KBM-7 (cell line): ENCODE measurements at regions not wholly inside any gene's neighbourhood (a gene's known extent, or its start where the extent isn't known, plus 50 kb on each side); places are given as distances from the start of the nearest gene placed in this dataset.
"Not testable (repeated sequence)": the region's sequence is repeated elsewhere in the genome, so short reads cannot be mapped to it uniquely, and the experiment has no call there.

Source experiments
- DNase-seq: peaks from one replicate; pipeline ENCODE4 v3.0.0-alpha.2; 2015
- in situ Hi-C: fragments of 300-500 bp; cut with MboI; formaldehyde crosslinking; loops from 2 replicates; pipeline ENCODE4 v1.14.3; 2020; ENCODE audit warnings: low sequenced_read_pairs, low pct_unique_long_range_greater_than_20kb, mixed read lengths

DNA sequence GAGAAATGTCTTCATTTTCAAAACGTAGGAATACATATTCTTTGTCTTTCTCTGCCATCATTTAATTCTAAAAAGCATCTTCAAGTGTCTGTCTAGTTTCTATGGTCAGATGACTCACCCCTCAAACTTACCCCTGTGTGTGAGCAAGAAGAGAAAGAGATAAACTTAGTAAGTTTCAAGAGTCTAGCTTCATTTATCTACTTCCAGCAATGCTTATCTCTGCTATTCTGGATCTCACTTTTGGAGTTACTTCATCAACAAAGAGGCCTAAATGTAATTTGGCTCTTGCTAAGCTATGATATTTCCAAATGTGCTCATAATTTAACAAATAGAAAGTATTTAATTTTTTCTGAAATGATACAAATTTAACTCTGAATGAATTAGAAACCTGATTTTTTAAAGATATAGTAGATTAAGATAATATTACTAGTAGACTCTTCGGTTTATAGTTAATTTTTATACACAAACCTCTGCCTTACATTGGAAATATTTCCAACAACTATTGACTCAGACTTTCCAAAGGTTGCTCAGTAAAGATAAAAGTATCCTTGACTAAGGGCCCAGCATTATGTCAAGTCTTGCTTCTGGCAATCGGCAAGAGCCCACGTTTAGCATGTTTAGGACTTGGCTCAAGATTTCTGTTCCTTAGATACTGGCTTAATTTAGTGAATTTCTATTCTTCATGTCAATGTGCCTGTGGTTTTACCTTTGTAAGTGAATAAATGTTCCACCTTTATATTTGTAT, 1511.0 kb upstream of the SLC10A2 start:
- in situ Hi-C loops: no loop called here
- DNase-seq: no peak

DNA sequence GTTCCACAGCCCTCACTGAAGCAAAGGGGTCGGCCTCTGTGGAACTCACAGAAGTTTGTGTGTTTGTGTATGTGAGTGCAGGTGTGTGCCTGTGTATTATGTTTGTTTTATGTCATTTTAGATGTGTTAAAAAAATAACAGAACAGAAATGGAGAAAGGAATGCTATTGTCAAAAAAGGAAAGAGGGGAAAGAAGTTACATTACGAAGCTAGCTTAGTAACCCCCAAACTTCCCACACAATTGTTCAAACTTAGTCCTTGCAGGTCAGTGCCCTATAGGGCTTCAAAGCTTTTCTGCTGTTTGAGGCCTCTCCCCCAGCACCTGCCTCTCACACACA, 1505.6 kb upstream of the SLC10A2 start:
- in situ Hi-C loops: no loop called here
- no peak for DNase-seq

DNA sequence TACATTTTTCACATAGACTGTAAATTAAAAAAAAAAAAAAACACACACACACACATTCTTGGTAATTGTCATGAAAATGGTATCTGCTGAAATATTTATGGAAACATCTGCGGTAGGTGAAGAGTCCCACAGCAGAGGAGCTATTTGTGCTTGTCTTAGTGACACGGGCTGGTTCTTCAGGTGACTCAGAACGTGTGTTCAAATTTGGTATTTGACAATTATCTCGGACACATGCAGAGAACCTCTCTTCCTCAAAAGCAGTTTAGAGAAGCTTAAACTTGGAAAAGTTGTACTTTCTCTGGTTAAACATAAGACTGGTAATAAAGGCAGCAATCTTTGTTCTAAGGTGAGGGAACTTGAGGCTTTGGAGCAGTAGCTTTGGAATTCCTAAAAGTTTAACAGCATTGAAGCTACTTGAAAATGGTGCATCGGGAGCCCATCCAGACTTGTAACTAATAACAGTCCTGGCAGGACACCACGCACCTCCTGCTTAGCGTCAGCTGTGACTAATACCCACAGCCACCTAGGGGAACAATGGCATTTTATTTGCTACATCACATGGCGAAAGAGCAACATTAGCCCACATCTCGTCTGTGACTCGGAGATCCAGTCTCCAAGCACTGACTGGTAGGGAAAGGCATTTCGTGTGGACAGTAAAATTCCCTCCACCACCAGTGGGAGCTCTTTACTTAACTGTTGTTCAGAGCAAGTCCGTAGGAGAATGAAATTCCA, 1505.1 kb upstream of the SLC10A2 start:
- in situ Hi-C loops: no loop called here
- peak; percentile 32 for DNase-seq

DNA sequence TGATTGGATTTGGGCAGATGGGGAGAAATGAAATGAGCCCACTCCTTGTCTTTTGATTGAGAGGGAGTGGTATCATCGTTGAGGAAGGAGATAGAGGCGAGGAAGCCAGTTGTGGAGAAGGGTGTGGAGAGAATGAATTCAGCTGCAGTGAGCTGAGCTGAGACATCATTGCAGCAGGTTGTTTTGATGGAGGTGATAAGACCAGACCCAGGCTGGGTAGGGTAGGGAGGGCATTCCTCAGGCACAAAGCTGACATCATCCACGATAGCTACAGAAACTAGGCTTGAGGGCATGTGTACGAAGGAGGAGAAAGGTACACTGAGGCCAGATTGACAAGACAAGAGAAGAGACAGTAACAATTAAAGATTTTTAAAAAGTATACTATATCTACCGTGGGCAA, 1500.9 kb upstream of the SLC10A2 start:
- in situ Hi-C loops: no loop called here
- no peak for DNase-seq

DNA sequence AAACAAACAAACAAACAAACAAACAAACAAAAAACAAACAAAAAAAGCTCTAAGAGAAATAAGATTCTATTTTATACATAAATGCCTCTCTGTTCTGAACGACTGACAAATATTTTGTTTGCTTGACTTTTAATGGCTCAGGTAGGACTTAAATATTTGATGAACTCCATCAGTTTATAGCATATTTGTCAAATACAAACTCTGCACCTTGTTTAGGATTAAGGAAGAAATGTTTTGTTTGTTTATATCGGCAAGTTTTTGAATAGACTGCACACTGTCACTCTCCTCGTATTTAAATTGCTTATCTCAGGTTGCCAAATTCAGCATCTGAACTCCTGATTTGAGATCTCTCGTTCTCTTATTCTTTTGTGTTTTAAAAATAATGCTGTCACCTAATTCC, 1499.7 kb upstream of the SLC10A2 start:
- DNase-seq: no peak
- in situ Hi-C loops: no loop called here

DNA sequence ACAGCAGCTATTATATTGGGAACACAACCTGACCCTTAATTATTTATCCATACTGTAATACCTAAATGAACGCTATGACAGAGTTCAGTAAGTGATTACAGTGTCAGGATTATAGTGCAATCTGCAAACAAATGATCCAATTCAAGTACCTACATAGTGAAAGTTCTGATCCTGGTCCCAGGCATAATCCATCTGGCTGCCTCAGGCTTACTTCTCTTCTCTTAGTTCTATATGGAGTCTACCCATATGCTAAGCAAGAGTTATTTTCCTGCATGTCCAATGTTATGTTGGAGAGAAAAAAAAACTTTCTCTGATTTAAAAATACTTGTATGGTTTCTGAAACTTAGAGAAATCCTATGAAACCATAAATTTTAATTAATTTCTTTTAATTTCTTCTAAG, 1487.7 kb upstream of the SLC10A2 start:
- in situ Hi-C loops: no loop called here
- no peak for DNase-seq

DNA sequence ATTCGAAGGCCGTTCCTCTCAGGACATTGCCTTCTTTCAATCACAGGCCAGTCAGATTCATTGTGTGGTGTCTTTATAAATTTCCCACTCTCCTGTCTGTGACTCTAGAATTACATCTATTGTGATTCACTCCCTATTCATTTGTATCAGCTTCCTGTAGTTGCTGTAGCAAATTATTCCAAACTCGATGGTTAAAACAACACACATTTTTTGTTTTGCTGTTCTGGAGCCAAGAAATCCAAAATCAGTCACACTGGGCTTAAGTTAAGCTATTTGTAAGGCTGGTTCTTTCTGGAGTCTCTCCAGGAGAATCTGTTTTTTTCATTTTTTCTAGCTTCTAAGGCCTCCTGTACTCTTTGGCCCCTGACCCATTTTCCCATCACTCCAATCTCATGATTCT, 1487.0 kb upstream of the SLC10A2 start:
- in situ Hi-C loops: no loop called here
- no peak for DNase-seq

DNA sequence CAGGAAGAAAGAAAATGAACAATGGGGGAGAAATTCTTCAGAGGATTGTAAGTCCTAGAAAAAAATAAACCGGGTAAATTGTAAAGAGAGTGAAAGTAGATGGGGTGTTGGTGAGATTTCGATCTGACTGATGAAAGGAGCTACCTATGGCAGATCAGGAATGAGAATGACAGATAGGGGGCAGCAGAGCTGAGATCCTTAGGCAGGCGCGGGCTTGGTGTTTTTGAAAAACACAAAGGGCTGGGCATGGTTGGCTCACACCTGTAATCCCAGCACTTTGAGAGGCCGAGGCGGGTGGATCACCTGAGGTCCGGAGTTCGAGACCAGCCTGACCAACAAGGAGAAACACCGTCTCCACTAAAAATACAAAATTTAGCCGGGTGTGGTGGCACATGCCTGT, 1468.6 kb upstream of the SLC10A2 start:
- DNase-seq: no peak
- in situ Hi-C loops: no loop called here

DNA sequence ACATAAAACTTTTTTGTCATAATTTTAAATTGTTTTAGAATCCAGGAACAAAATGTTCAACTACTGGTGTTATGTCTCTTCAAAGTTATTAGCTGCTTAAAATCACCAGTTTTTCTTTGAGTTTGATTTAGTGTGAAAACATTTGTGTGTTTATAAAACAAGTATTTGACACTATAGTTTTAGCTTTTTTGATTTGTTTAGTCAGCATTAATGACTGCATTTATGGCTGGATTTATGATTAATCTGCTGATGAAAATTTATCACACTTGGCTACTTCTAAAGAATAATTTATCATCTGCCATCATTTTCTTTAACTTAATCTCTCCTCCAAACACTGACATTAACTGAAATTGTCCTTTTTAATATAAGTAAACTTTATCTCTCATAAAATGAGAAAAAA, 1465.9 kb upstream of the SLC10A2 start:
- no peak for DNase-seq
- in situ Hi-C loops: no loop called here

DNA sequence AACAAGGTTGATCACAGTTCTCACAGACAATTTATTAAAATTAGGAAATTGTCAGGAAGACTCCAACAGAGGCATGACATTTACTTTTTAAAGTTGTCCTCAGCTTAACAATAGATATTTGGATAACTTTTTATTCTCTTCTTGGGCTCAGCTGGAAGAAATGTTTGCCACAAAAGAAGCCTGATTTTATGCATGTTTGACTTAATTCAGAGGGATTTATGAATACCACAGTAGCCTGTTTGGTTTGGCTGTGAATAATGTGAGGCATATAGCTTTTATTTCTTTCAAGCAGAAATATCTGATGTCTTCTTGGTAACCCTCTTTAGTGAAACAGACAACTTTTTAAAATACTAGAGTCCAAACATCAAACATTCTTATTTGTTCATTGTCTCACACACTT, 1464.5 kb upstream of the SLC10A2 start:
- in situ Hi-C loops: no loop called here
- DNase-seq: no peak

DNA sequence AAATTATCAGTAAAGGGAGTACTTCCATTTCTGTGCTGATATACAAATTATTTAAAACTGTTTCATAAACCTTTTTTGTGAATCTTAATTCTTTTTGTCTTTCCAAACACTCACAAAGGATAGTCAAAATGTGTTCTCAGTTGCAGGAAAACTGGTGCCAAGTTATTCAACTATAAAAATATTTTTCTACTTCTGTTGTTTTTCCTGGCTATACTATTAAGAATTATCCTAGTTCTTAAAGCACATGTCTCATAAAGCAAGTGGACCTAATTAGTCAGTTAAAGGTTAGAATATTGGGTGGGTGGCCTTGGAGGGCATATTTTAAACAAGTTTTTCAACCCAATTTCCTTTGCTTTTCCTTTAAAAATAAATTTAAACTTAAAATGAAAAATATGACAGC, 1460.3 kb upstream of the SLC10A2 start:
- no peak for DNase-seq
- in situ Hi-C loops: no loop called here

DNA sequence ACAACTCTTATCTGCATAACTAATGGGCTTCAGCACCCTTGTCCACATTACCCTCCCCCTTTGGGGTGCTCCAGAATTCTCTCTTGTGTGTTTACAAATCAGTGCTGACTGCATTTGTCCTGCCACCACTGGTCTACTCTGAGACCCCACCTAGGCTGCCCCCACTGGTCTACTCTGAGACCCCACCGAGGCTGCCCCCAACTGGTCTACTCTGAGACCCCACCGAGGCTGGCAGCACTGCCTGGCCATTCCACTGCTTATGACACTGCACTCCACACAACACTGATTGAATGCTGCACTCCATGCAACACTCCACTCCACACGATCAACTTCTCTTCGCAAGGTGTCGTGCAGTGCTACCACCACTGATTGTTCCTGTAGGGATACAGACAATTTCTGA, 1459.2 kb upstream of the SLC10A2 start:
- DNase-seq: no peak
- in situ Hi-C loops: no loop called here

DNA sequence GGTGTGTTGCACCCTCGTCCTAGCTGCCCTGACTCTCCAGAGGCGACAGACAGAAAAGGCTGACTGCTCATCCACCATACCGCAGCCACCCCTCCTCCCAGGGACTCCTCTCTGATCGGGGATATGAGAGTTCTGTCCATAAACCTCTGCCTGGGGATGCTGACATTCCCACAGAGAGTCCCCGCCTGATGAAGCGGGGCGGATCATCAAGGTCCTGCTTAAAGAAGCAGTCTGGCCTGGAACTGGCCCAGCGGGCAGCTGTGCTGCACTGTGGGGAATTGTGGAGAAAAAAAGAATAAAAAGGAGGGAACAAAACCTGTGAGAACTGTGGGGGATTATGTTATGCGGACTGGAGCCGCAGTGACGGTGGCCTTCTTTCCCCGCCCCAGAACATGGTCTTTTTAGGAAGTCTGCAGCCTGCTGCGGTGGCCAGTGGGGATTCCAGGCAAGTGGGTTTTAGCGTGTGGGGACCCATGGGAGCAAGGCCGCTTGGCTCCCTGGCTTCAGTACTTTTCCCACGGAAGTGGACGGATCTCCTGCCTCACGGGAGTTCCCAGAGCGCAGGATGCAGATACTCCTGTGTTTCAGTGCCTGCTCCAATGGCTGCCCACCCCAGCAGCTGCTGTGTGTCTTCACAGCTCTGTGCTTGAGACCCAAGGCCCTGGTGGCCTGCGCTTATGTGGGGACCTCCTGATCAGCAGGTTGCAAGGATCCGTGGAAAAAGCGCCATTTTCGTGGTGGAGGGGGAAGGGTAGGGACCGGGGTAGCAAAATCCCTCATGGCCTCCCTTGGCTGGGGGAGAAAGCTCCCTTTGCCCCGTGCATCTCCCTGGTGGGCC, 1456.2 kb upstream of the SLC10A2 start:
- in situ Hi-C loops: no loop called here
- DNase-seq: no peak

DNA sequence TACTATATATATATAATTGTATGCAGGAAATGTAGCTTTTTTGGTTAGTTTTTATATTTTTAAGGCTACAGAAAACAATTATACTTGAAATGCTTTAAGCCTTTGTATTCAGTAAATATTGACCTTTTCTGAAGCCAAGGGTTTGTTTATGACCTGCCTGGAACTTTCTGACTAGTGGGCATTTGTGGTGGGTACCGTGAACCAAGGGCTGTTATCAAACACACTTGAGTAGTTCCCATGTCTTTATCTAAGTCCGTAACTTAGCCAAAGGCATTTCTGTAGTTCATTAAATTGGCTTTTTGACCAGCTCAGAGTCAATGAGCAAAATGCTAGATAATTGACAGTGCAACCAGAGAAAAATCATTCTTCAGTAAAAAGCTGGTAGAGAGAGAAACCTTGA, 1444.2 kb upstream of the SLC10A2 start:
- in situ Hi-C loops: no loop called here

DNA sequence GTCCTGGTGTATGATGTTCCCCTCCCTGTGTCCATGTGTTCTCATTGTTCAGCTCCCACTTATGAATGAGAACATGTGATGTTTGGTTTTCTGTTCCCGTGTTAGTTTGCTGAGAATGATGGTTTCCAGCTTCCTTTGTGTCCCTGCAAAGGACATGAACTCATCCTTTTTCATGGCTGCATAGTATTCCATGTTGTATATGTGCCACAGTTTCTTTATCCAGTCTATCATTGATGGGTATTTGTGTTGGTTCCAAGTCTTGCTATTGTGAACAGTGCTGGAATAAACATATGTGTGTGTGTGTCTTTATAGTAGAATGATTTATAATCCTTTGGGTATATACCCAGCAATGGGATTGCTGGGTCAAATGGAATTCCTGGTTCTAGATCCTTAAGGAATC, 1427.3 kb upstream of the SLC10A2 start:
- DNase-seq, in situ Hi-C loops: not testable (repeated sequence)

More for the DNA sequence above, 1444.2 kb upstream of the SLC10A2 start:
- no peak for DNase-seq

DNA sequence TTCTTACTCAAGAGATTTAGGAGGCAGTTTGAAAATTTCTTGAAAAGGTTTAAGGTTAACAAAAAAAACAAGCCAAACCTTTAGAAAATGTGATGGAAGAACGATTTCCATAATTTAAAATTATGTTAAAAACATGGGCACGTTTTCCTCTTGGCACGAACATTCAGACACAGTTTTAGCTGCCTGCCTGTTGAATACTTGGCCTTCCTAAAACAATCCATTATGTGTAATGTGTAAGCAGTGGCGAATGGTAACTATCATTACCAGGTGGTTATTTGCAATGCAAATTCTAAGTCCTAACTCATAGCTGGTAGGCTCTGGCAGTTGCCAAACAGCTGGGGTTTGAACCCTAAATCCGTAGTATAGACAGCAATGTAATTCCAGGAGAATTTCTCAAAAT, 1425.7 kb upstream of the SLC10A2 start:
- in situ Hi-C loops: no loop called here

DNA sequence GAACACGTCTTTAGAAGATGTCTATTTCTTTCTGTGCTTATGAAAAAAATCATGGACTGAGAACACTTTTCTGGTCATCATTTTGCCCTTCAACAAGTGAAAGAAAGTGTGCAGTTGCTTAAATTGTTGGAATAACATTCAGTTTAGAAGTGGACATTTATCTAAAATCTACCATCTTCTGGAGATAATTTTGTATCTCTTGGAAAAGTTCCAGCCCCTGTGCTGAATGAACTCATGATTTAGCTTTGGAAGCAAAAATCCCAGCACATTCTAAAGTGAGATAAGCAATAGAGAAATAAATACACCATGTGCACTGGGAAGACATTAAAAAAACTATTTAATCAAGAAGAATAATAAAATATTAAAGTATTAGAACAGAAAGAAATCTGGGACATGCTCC, 1420.8 kb upstream of the SLC10A2 start:
- no peak for DNase-seq
- in situ Hi-C loops: no loop called here

More for the DNA sequence above, 1425.7 kb upstream of the SLC10A2 start:
- DNase-seq: no peak

DNA sequence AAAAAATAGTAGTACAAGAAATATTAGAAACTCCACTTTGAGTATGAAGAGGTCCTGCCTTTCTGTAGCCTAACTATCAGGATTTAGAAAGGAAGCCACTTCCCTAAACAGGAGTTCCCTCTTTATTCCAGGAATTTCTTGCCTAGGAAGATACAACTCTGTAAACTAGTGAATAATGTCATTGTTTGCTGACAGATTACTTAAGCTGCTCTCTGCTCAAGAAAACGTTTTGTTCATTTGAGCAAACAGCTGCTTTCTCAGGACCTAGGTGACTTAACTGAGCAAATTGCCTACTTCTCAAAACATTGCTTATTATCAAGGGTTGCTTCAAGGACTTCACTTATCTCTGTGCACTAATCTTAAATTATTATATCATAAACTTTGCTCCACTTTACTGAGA, 1419.4 kb upstream of the SLC10A2 start:
- no peak for DNase-seq
- in situ Hi-C loops: no loop called here

DNA sequence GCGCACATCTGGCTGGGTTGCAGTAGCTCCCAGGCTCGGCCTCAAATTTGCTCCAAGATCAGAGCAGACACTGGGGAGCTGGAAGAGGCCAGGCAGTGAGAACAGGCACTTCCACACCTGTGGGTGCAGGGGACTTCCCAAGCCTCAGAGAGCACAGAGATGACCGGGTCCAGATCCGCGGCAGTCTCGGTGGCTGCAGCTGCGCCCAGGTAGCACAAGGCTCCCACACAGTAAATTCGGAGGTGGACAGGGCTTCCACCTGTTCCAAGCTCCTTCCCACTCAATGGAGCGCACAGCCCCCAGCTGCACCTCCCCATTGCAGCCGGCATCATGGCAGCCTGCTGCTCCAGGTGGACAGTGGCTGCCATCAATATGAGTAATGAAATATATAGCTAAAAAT, 1417.4 kb upstream of the SLC10A2 start:
- no peak for DNase-seq
- in situ Hi-C loops: no loop called here

DNA sequence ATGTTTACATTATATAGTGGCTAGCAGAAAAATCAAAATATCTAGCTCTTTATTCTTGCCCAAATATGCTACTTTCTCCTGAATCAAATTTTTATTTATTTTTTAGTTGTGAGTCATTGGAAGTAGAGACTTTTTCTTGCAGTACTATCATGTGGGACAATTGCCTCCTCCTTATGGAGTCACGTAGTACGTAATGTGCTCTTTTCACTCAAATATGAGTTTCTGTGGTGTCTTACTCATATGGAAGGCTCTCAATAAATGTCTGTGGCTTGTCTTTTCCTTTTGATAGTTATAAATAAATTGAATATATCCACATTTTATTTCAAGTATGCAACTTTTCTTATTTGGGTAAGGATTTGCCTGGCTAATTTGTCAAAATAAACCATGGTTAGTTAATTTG, 1411.0 kb upstream of the SLC10A2 start:
- in situ Hi-C loops: no loop called here
- DNase-seq: no peak
